Liver (tissue), 3 donors: ENCODE measurements at regions not wholly inside any gene's neighbourhood (a gene's known extent, or its start where the extent isn't known, plus 50 kb on each side); places are given as distances from the start of the nearest gene placed in this dataset.

Source experiments
- EGR1 ChIP-seq, 2 donors: IDR thresholded peaks; 2 replicates each; pipeline ENCODE4 v1.6.1; 2016 to 2018; ENCODE audit warnings: antibody characterized with exemption in 2 of 2, low read depth in 2 of 2
- FOXA1 ChIP-seq: IDR thresholded peaks from 2 replicates; pipeline ENCODE4 v1.6.1; 2016; ENCODE audit warnings: antibody characterized with exemption
- GABPA ChIP-seq, 2 donors: IDR thresholded peaks in 1 of 2; conservative IDR thresholded peaks in 1 of 2; 2 replicates each; pipeline ENCODE4 v1.6.1; 2016; ENCODE audit warnings: antibody characterized with exemption in 2 of 2, mild to moderate bottlenecking in 1 of 2, moderate library complexity in 1 of 2
- RAD21 ChIP-seq, 2 donors: IDR thresholded peaks; 2 replicates each; pipeline ENCODE4 v1.6.1; 2016; ENCODE audit warnings: antibody characterized with exemption in 2 of 2, mild to moderate bottlenecking in 2 of 2
- RXRA ChIP-seq, 2 donors: IDR thresholded peaks; 2 replicates each; pipeline ENCODE4 v1.6.1; 2017 to 2018; ENCODE audit warnings: antibody characterized with exemption in 2 of 2, mild to moderate bottlenecking in 1 of 2
- SP1 ChIP-seq: IDR thresholded peaks from 2 replicates; pipeline ENCODE4 v1.6.1; 2018; ENCODE audit warnings: antibody characterized with exemption, mild to moderate bottlenecking
- TAF1 ChIP-seq: conservative IDR thresholded peaks from 2 replicates; pipeline ENCODE4 v1.6.1; 2016; ENCODE audit warnings: antibody characterized with exemption, mild to moderate bottlenecking
- YY1 ChIP-seq: IDR thresholded peaks from 2 replicates; pipeline ENCODE4 v1.6.1; 2016; ENCODE audit warnings: antibody characterized with exemption, mild to moderate bottlenecking
- TF ChIP-seq, protein P1 (sequence below): fragments of 150-350 bp; IDR thresholded peaks from 2 replicates; pipeline ENCODE4 v1.5.1; 2017; ENCODE audit warnings: improper control_type of control experiment, low read depth, low read length; ENCODE audit not compliant: missing input control
- TF ChIP-seq, protein P2 (sequence below): IDR thresholded peaks from 2 replicates; pipeline ENCODE4 v1.6.1; 2016; ENCODE audit warnings: antibody characterized with exemption
- TF ChIP-seq, protein P3 (sequence below): IDR thresholded peaks from 2 replicates; pipeline ENCODE4 v1.6.1; 2016; ENCODE audit warnings: antibody characterized with exemption
- TF ChIP-seq, protein P4 (sequence below): IDR thresholded peaks from 2 replicates; pipeline ENCODE4 v1.6.1; 2016; ENCODE audit warnings: antibody characterized with exemption, mild to moderate bottlenecking
- TF ChIP-seq, protein P5 (sequence below): IDR thresholded peaks from 2 replicates; pipeline ENCODE4 v1.6.1; 2016; ENCODE audit warnings: antibody characterized with exemption
- donor health status: healthy.
- donor health status: healthy.

DNA sequence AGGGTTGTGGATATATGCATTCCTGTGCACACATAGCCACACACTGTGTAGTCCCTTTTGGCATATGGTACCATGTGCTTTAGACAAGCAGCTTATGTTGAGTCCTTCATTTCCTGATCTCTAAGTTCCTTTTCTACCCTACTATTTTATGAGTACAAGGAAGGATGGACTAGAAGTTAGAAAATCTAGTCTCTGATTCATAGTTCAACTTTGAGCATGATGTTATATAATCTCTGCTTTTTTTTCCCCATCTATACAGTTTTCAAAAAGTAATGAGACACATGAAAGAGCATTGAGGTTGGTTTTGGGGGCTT lies 123.6 kb downstream of the PLEKHG1 start:
- TF ChIP-seq SP1 (no peak), YY1 (no peak), TAF1 (no peak), RXRA (IDR thresholded peaks at IDR 0.05) (no peak), EGR1 (IDR thresholded peaks at IDR 0.05; ENCODE audit: low read depth in 2 of 2) (no peak), GABPA (IDR thresholded peaks at IDR 0.05 in 1 of 2, conservative IDR thresholded peaks at IDR 0.05 in 1 of 2) (no peak), RAD21 (IDR thresholded peaks at IDR 0.05) (no peak), FOXA1 (no peak)
- TF ChIP-seq, protein P1, sequence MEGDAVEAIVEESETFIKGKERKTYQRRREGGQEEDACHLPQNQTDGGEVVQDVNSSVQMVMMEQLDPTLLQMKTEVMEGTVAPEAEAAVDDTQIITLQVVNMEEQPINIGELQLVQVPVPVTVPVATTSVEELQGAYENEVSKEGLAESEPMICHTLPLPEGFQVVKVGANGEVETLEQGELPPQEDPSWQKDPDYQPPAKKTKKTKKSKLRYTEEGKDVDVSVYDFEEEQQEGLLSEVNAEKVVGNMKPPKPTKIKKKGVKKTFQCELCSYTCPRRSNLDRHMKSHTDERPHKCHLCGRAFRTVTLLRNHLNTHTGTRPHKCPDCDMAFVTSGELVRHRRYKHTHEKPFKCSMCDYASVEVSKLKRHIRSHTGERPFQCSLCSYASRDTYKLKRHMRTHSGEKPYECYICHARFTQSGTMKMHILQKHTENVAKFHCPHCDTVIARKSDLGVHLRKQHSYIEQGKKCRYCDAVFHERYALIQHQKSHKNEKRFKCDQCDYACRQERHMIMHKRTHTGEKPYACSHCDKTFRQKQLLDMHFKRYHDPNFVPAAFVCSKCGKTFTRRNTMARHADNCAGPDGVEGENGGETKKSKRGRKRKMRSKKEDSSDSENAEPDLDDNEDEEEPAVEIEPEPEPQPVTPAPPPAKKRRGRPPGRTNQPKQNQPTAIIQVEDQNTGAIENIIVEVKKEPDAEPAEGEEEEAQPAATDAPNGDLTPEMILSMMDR, result no peak
- TF ChIP-seq, protein P2, sequence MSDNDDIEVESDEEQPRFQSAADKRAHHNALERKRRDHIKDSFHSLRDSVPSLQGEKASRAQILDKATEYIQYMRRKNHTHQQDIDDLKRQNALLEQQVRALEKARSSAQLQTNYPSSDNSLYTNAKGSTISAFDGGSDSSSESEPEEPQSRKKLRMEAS, result no peak
- TF ChIP-seq, protein P3, sequence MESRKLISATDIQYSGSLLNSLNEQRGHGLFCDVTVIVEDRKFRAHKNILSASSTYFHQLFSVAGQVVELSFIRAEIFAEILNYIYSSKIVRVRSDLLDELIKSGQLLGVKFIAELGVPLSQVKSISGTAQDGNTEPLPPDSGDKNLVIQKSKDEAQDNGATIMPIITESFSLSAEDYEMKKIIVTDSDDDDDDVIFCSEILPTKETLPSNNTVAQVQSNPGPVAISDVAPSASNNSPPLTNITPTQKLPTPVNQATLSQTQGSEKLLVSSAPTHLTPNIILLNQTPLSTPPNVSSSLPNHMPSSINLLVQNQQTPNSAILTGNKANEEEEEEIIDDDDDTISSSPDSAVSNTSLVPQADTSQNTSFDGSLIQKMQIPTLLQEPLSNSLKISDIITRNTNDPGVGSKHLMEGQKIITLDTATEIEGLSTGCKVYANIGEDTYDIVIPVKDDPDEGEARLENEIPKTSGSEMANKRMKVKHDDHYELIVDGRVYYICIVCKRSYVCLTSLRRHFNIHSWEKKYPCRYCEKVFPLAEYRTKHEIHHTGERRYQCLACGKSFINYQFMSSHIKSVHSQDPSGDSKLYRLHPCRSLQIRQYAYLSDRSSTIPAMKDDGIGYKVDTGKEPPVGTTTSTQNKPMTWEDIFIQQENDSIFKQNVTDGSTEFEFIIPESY, result no peak
- TF ChIP-seq, protein P4, sequence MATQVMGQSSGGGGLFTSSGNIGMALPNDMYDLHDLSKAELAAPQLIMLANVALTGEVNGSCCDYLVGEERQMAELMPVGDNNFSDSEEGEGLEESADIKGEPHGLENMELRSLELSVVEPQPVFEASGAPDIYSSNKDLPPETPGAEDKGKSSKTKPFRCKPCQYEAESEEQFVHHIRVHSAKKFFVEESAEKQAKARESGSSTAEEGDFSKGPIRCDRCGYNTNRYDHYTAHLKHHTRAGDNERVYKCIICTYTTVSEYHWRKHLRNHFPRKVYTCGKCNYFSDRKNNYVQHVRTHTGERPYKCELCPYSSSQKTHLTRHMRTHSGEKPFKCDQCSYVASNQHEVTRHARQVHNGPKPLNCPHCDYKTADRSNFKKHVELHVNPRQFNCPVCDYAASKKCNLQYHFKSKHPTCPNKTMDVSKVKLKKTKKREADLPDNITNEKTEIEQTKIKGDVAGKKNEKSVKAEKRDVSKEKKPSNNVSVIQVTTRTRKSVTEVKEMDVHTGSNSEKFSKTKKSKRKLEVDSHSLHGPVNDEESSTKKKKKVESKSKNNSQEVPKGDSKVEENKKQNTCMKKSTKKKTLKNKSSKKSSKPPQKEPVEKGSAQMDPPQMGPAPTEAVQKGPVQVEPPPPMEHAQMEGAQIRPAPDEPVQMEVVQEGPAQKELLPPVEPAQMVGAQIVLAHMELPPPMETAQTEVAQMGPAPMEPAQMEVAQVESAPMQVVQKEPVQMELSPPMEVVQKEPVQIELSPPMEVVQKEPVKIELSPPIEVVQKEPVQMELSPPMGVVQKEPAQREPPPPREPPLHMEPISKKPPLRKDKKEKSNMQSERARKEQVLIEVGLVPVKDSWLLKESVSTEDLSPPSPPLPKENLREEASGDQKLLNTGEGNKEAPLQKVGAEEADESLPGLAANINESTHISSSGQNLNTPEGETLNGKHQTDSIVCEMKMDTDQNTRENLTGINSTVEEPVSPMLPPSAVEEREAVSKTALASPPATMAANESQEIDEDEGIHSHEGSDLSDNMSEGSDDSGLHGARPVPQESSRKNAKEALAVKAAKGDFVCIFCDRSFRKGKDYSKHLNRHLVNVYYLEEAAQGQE, result no peak
- TF ChIP-seq, protein P5, sequence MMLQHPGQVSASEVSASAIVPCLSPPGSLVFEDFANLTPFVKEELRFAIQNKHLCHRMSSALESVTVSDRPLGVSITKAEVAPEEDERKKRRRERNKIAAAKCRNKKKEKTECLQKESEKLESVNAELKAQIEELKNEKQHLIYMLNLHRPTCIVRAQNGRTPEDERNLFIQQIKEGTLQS, result no peak
